ENCODE measurements at regions not wholly inside any gene's neighbourhood (a gene's known extent, or its start where the extent isn't known, plus 50 kb on each side); places are given as distances from the start of the nearest gene placed in this dataset.

- Histone ChIP-seq H3K36me3 (replicated peaks in 1 of 2; ENCODE audit: control insufficient read depth in 1 of 2, insufficient read depth in 2 of 2, low read length in 2 of 2) (no peaks in the 10 kb centered on the region), H2AFZ (ENCODE audit: insufficient read depth, low read depth, low read length, poor library complexity, severe bottlenecking) (no peak overlapping the region), H3K4me1 (ENCODE audit: control insufficient read depth in 1 of 2, insufficient read depth in 2 of 2, low read length in 2 of 2) (no peaks in the 10 kb centered on the region), H3K9me3 (replicated peaks in 1 of 2; ENCODE audit: control insufficient read depth in 1 of 2, insufficient read depth in 1 of 2, low read length in 2 of 2) (no peaks in the 10 kb centered on the region), H3K27ac (ENCODE audit: low read depth in 1 of 2, low read length in 2 of 2) (no peak overlapping the region), H3K79me2 (ENCODE audit: insufficient read depth, low read length) (no peaks in the 10 kb centered on the region), H3K9ac (ENCODE audit: insufficient read depth, low read length, poor library complexity, severe bottlenecking) (no peak overlapping the region), H4K20me1 (ENCODE audit: insufficient read depth, low read length) (no peaks in the 10 kb centered on the region), H3K4me3 (replicated peaks in 1 of 3; ENCODE audit: low read depth in 2 of 3, low read length in 3 of 3) (no peak overlapping the region), H3K4me2 (replicated peaks; ENCODE audit: extremely low read depth, low read length, poor library complexity, severe bottlenecking) (no peak overlapping the region), H3K27me3 (ENCODE audit: control insufficient read depth in 2 of 2, insufficient read depth in 2 of 2, low read length in 2 of 2) (peaks cover 8 to 12% of the 10 kb centered on the region in 2 donors)
- H3K9me3 Mint-ChIP-seq: peaks cover 0 to 4% (median 0%) of the 10 kb centered on the region in 7 donors
- H3K27me3 Mint-ChIP-seq (ENCODE audit: low read depth in 3 of 3): peaks cover 9 to 29% (median 9%) of the 10 kb centered on the region in 3 donors
- no peak overlapping the region for H3K4me3 Mint-ChIP-seq
- intact Hi-C loops (cut with micrococcal nuclease): no loop called here
- no peak for DNase-seq
- no peak overlapping the region for H3K27ac Mint-ChIP-seq
- WGBS (ENCODE audit: insufficient coverage): no CpG with 5 or more reads among the region's 3 CpGs
- TF ChIP-seq, protein P1, sequence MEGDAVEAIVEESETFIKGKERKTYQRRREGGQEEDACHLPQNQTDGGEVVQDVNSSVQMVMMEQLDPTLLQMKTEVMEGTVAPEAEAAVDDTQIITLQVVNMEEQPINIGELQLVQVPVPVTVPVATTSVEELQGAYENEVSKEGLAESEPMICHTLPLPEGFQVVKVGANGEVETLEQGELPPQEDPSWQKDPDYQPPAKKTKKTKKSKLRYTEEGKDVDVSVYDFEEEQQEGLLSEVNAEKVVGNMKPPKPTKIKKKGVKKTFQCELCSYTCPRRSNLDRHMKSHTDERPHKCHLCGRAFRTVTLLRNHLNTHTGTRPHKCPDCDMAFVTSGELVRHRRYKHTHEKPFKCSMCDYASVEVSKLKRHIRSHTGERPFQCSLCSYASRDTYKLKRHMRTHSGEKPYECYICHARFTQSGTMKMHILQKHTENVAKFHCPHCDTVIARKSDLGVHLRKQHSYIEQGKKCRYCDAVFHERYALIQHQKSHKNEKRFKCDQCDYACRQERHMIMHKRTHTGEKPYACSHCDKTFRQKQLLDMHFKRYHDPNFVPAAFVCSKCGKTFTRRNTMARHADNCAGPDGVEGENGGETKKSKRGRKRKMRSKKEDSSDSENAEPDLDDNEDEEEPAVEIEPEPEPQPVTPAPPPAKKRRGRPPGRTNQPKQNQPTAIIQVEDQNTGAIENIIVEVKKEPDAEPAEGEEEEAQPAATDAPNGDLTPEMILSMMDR (IDR thresholded peaks at IDR 0.05): no peak
- no peaks in the 10 kb centered on the region for H3K36me3 Mint-ChIP-seq
- H3K4me1 Mint-ChIP-seq: no peaks in the 10 kb centered on the region
Observed at GRCh38 chr10:25745976-25746375, 188.1 kb upstream of the MYO3A start.

DNA sequence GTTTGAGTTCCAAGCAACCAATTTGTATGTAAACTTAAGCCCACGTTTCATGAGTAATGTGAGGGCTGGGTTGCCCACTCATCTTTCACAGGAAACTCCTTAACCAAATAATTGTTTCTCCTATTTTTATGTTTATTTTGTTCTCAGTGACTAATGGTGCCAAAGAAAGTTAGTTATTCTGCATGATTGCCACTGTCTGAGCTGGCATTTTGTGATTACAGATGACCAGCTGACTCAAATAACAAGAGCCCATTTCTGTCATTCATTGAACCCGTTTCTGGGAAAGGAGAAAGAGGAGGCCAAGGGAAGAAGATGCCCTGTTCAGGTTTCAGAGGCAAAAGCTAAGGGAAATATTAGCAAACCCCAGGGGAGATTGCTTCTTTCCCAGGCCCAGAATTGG is 186.9 kb upstream of the MYO3A start:
- WGBS (ENCODE audit: insufficient coverage): 83% methylated on average over 1 of the region's 2 CpGs
- no peaks in the 10 kb centered on the region for H3K9me3 ChIP-seq (replicated peaks in 1 of 2; ENCODE audit: control insufficient read depth in 1 of 2, insufficient read depth in 1 of 2, low read length in 2 of 2)
- TF ChIP-seq, protein P1 (IDR thresholded peaks at IDR 0.05): no peak
- Mint-ChIP-seq H3K27ac (no peak overlapping the region), H3K4me1 (no peaks in the 10 kb centered on the region), H3K9me3 (peaks cover 0 to 4% (median 0%) of the 10 kb centered on the region in 7 donors), H3K27me3 (ENCODE audit: low read depth in 3 of 3) (peaks cover 4 to 21% (median 9%) of the 10 kb centered on the region in 3 donors), H3K36me3 (no peaks in the 10 kb centered on the region), H3K4me3 (no peak overlapping the region)
- no peak overlapping the region for H2AFZ ChIP-seq (ENCODE audit: insufficient read depth, low read depth, low read length, poor library complexity, severe bottlenecking)
- no peak overlapping the region for H3K4me3 ChIP-seq (replicated peaks in 1 of 3; ENCODE audit: low read depth in 2 of 3, low read length in 3 of 3)
- H3K36me3 ChIP-seq (replicated peaks in 1 of 2; ENCODE audit: control insufficient read depth in 1 of 2, insufficient read depth in 2 of 2, low read length in 2 of 2): no peaks in the 10 kb centered on the region
- DNase-seq: no peak
- no peaks in the 10 kb centered on the region for H4K20me1 ChIP-seq (ENCODE audit: insufficient read depth, low read length)
- peaks cover 8 to 10% of the 10 kb centered on the region in 2 donors for H3K27me3 ChIP-seq (ENCODE audit: control insufficient read depth in 2 of 2, insufficient read depth in 2 of 2, low read length in 2 of 2)
- peaks cover 0 to 2% of the 10 kb centered on the region in 2 donors for H3K4me1 ChIP-seq (ENCODE audit: control insufficient read depth in 1 of 2, insufficient read depth in 2 of 2, low read length in 2 of 2)
- no peak overlapping the region for H3K4me2 ChIP-seq (replicated peaks; ENCODE audit: extremely low read depth, low read length, poor library complexity, severe bottlenecking)
- no peak overlapping the region for H3K9ac ChIP-seq (ENCODE audit: insufficient read depth, low read length, poor library complexity, severe bottlenecking)
- intact Hi-C loops (cut with micrococcal nuclease): no loop called here
- H3K27ac ChIP-seq (ENCODE audit: low read depth in 1 of 2, low read length in 2 of 2): no peak overlapping the region
- H3K79me2 ChIP-seq (ENCODE audit: insufficient read depth, low read length): no peaks in the 10 kb centered on the region
